G401 (cell line): ENCODE measurements at regions not wholly inside any gene's neighbourhood (a gene's known extent, or its start where the extent isn't known, plus 50 kb on each side); places are given as distances from the start of the nearest gene placed in this dataset.

Source experiments
- DNase-seq: peaks from one replicate; pipeline ENCODE4 v3.0.0-alpha.2; 2015; ENCODE audit warnings: low spot score
- in situ Hi-C: cut with HindIII; loops from 2 replicates; pipeline ENCODE4 v1.10.0; 2016; ENCODE audit warnings: low sequenced_read_pairs, mixed read lengths

GRCh38 chr16:27703545-27703944, 153.6 kb downstream of the KATNIP start:
- in situ Hi-C loops, result no loop called here
- DNase-seq, result no peak

- DNase-seq, result no peak
- in situ Hi-C loops, result no loop called here
Measured at GRCh38 chr16:27704252-27704651, 154.3 kb downstream of the KATNIP start.

- no peak for DNase-seq
- in situ Hi-C loops, result no loop called here
Measured at GRCh38 chr16:27706156-27706865, 156.4 kb downstream of the KATNIP start.

- no peak for DNase-seq
- in situ Hi-C loops, result no loop called here
Measured at GRCh38 chr16:27706866-27707685, 157.1 kb downstream of the KATNIP start.

GRCh38 chr16:27708651-27709050, 158.7 kb downstream of the KATNIP start:
- no peak for DNase-seq
- in situ Hi-C loops, result no loop called here

GRCh38 chr16:27712251-27712711, 162.3 kb downstream of the KATNIP start:
- in situ Hi-C loops, result no loop called here
- no peak for DNase-seq

GRCh38 chr16:27717726-27718125, 167.8 kb downstream of the KATNIP start:
- in situ Hi-C loops, result no loop called here
- DNase-seq, result no peak

GRCh38 chr16:27718201-27719105, 168.5 kb downstream of the KATNIP start:
- in situ Hi-C loops, result no loop called here
- DNase-seq, result peak; percentile 24

GRCh38 chr16:27719106-27719445, 169.1 kb downstream of the KATNIP start:
- no peak for DNase-seq
- in situ Hi-C loops, result no loop called here

- DNase-seq, result peak; percentile 10
- in situ Hi-C loops, result no loop called here
Measured at GRCh38 chr16:27720731-27721530, 171.0 kb downstream of the KATNIP start.

- in situ Hi-C loops, result no loop called here
- DNase-seq, result no peak
Measured at GRCh38 chr16:27721531-27722181, 171.7 kb downstream of the KATNIP start.

GRCh38 chr16:27722207-27722606, 172.3 kb downstream of the KATNIP start:
- in situ Hi-C loops, result no loop called here
- no peak for DNase-seq

- in situ Hi-C loops, result no loop called here
- DNase-seq, result no peak
Measured at GRCh38 chr16:27722892-27723450, 173.0 kb downstream of the KATNIP start.

- no peak for DNase-seq
Measured at GRCh38 chr16:27723711-27724481, 174.0 kb downstream of the KATNIP start.

GRCh38 chr16:27724482-27725235, 174.7 kb downstream of the KATNIP start:
- DNase-seq, result peak; percentile 85
- in situ Hi-C loops, result no loop called here

More at GRCh38 chr16:27723711-27724481, 174.0 kb downstream of the KATNIP start:
- in situ Hi-C loops, result no loop called here

- in situ Hi-C loops, result no loop called here
- DNase-seq, result peak; percentile 61
Measured at GRCh38 chr16:27725236-27726000, 175.5 kb downstream of the KATNIP start.
